HG03439 (cell line): ENCODE measurements at regions not wholly inside any gene's neighbourhood (a gene's known extent, or its start where the extent isn't known, plus 50 kb on each side); places are given as distances from the start of the nearest gene placed in this dataset.

Experiments
- ATAC-seq: cut with Tn5 transposase; IDR thresholded peaks from one replicate; pipeline ENCODE4 v1.9.1; 2021; ENCODE audit warnings: mild to moderate bottlenecking, moderate library complexity; ENCODE audit not compliant: unreplicated experiment

DNA sequence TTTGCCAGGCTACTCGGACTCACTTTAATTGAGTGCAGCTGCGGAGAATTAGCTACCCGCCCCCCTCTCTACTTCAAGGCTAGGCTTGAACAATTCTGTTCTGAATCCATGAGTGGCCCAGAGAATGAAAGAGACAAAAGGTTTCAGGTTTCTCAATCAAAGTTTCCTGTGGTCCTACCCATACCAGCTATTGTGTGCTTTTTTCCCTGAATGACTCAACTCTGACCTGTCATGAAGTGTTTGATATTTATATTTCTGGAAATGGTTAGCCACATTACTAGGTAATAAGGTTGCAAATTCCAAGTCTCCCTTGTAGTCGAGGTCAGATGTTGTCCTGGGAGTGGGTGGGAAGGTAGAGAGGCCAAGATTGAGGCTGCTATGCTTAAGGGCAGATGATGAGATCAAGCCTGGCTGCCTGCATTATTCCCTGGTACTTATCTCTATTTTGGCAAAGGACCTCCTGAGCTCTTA, 392.7 kb upstream of the TBL1XR1 start:
- ATAC-seq, result no peak

DNA sequence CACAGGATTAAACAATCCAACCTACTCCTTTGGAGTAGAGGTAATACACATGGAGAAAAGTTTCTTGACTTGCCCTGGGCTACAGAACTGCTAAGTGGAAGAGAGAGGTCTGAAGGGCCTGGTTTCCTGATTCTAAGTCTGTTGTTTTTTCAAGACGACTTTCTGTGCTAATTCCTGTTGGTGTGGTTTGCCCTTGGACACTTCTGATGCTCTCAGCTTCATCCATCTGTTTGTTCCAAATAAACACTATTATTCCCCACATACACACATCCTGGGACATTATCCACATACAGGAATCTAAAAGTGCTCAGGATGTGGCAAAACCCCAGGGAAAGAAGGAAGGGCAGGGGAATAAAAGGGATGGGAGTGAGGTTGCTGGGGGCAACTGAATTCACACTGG, 393.5 kb upstream of the TBL1XR1 start:
- no peak for ATAC-seq

- ATAC-seq, result peak; percentile 51
Observed at GRCh38 chr3:177591379-177591778, 394.1 kb upstream of the TBL1XR1 start.

GRCh38 chr3:177594096-177594495, 396.8 kb upstream of the TBL1XR1 start:
- ATAC-seq, result no peak

DNA sequence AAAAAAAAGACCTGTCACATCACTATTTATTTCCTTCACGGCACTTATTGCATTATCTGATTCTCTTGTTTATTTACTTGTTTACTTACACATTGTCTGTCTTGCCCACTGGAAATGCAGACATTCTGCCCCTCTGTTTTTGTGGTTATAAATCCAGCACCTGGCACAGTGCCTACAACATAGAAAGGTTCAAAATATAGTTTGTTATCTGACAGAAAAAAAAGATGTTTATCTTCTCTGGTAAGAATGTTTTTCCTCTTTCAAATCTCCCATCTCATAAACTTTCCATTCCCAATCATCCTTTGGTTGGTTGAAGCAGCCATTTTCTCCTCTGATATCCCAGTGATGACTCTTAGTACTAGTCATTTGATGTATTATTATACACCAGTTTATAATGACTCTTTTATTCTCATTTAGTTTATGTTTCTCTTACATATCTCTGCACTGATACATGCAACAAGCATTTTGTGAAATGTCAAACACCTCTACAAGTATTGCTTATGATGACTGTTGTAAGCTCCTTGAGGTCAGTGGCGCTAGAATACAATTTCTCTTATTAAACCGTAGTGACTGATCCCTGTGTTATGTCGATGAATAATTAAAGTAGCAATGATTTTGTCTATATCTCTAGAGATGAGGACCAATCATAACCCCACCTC, 398.4 kb upstream of the TBL1XR1 start:
- no peak for ATAC-seq

DNA sequence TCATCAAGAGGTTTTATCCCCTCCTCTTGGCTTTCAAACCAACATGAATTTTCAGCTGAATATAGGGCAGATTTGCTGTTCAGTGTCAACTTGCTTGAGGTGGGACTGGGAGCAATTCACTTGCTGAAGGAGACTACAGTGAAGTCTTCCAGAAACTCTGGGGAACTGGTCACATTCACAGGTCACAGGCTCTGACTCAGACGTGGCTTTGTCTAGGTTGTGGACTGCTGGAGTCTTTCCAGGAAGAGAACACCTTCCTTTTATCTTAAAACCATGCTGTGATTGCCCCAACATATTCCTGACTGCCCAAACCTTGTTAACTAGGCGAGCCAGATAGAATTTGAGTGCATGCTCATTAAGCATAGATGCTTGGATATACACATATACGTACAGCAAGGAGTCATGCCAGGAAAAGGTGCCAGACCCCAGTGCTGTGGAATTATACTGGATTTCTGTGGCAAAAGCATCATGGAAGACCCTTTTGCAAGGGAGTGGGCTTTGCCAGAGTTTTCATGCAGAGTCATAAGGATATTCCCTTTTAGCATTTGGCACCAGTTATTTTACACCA, 399.1 kb upstream of the TBL1XR1 start:
- ATAC-seq, result no peak

DNA sequence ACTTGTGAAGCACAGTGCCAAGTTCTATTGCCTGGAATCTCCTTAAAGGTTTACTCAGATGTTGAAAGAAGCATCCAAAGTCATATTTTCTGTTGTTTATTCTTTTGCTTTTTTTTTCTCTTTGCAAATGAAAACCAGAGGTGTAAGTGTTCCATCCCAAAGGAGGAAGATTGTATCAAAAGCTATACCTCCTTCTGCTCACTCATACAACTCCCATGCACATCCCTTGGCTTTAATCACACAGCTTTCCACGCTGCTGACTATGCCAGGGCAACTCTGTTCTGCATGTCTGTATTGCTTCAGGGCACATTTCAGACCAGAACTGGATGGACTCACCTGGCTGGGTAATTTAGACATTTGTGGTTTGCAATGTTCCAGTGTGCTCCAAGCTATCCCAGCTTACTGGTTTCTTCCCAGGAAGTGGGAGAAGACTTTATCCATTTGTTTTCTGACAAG, 399.6 kb upstream of the TBL1XR1 start:
- no peak for ATAC-seq

DNA sequence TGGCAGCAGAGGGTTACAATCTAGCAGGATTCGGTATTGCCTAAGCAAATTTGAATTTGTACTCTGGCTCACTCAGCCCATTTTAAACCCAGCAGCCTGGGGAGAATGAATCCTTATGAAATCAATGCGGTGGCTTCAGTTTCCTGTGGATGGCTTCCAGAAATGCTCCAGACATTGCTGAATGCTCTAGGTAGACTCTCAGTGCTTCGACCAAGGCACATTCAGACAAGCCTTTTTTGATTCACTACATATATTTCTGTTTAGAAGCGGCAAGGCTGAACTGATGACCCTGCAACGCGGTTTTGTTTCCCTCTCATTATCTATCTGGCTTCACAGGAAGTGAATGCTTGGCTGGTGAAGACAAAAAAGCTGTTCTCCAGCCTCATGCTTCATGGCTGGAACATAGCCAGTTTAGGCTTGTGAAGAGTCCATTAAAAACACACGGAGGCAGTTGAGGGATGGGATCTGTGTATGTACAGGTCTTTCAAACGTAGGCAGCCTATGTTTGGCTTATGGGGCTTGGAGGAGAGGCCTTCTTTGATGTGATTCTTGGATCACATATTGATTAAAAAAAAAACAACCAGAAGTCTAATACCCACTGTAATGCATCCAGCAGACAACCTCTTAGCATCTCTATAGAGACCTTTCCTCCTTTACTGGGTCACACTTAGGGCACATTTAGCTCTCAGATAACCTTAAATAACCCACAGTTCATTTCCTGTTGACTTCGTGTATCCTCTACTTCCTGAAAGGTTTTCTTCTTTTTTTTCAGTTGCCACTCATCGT, 400.2 kb upstream of the TBL1XR1 start:
- no peak for ATAC-seq

- ATAC-seq, result no peak
Observed at GRCh38 chr3:177598097-177598833, 401.0 kb upstream of the TBL1XR1 start.

GRCh38 chr3:177599326-177599725, 402.0 kb upstream of the TBL1XR1 start:
- no peak for ATAC-seq

GRCh38 chr3:177599837-177600236, 402.6 kb upstream of the TBL1XR1 start:
- ATAC-seq, result no peak

- no peak for ATAC-seq
Observed at GRCh38 chr3:177600411-177600810, 403.1 kb upstream of the TBL1XR1 start.

DNA sequence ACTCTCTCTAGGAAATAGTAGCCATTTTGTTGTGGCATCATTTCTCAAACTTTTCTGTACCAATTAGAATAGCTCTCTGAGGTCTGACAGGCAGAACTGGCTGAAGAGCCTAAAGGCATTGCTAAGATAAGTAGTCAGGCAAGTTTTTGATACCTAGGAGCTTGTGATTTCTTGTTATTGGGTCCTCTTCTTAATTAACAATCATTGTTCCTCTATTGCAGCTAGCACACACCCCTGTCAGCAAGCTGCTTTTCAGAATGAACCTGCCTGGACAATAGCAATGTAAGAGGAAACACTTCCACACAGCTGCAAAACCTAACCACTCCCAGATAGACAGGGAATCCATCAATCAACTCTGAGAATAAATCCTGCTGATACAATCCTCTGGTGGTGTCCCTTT, 403.9 kb upstream of the TBL1XR1 start:
- ATAC-seq, result no peak

- ATAC-seq, result no peak
Observed at GRCh38 chr3:177602601-177603147, 405.4 kb upstream of the TBL1XR1 start.

- ATAC-seq, result no peak
Observed at GRCh38 chr3:177603148-177603603, 405.9 kb upstream of the TBL1XR1 start.

DNA sequence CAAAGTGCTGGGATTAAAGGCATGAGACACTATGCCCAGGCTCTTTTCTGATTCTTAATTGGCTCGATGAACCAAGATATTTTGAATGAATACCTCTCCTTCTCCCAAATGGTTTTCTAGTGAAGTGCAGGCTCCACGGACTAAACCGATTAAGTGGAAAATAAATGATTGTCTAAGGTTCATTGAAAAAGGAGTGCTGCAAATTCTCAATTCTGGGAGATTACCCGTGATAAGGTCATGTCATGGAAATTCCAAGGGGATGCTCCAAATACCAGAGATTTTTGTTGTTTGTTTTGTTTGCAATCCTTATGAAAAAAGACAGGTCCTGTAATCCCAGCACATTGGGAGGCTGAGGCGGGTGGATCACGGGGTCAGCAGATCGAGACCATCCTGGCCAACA, 406.9 kb upstream of the TBL1XR1 start:
- ATAC-seq, result no peak

DNA sequence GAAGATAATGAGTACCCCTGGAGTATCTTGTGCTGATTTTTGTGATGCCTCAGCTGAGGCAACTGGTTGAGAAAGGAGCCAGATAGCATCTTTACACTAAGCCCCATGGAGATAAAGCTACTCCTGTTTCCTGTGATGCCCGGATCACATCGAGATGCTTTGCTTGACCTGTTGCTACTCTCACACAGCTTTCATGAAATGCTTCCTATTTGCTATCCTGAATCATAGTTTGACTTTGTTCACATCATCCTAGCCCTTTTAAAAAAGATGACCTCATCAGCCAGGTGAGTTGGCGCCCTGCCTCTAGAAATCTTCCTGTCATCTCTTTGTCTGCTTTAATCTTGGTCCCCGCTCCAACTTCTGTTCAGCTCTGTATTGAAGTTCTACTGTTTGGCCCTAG, 409.6 kb upstream of the TBL1XR1 start:
- ATAC-seq, result no peak

- ATAC-seq, result no peak
Observed at GRCh38 chr3:177607589-177607988, 410.3 kb upstream of the TBL1XR1 start.

GRCh38 chr3:177608443-177608842, 411.2 kb upstream of the TBL1XR1 start:
- no peak for ATAC-seq

DNA sequence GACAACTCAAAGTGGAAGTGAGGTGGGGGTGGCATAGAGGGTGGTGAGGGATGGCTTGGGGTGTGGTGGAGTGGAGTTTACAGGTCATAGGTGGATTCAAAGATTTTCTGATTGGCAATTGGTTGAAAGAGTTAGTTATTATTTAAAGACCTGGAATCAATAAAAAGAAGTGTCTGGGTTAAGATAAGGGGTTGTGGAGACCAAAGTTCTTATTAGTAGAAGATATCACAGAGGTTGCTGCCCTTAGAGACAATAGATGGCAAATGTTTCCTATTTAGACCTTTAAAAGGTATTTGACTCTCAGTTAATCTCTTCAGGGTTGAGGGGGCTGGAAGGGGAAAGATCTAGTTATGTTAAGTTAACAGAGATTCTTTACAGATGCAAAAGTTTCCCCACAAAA, 412.3 kb upstream of the TBL1XR1 start:
- ATAC-seq, result no peak

GRCh38 chr3:177610262-177610661, 413.0 kb upstream of the TBL1XR1 start:
- ATAC-seq, result no peak
